MM.1S (cell line): ENCODE measurements at regions not wholly inside any gene's neighbourhood (a gene's known extent, or its start where the extent isn't known, plus 50 kb on each side); places are given as distances from the start of the nearest gene placed in this dataset.

Source experiments
- DNase-seq: peaks from one replicate; pipeline ENCODE4 v3.0.0-alpha.2; 2015
- H2AFZ ChIP-seq: fragments of 300-600 bp; sonication (generic); 2 replicates; pipeline ENCODE4 v1.6.0; 2016; ENCODE audit warnings: antibody characterized with exemption, low read length
- H3F3A ChIP-seq: fragments of 300-600 bp; sonication (generic); 2 replicates; pipeline ENCODE4 v1.6.1; 2016; ENCODE audit warnings: mild to moderate bottlenecking, antibody characterized with exemption, low read length, moderate library complexity, mixed read lengths; ENCODE audit not compliant: insufficient read depth
- H3K27ac ChIP-seq: fragments of 300-600 bp; sonication (generic); 2 replicates; pipeline ENCODE4 v1.5.1; 2016; ENCODE audit warnings: mild to moderate bottlenecking, low read length
- H3K27me3 ChIP-seq: fragments of 300-600 bp; sonication (generic); replicated peaks from 2 replicates; pipeline ENCODE4 v1.6.0; 2016; ENCODE audit warnings: low read length; ENCODE audit not compliant: insufficient read depth
- H3K36me3 ChIP-seq: fragments of 300-600 bp; sonication (generic); replicated peaks from 2 replicates; pipeline ENCODE4 v1.6.1; 2016; ENCODE audit warnings: mild to moderate bottlenecking, low read length, mixed read lengths; ENCODE audit not compliant: insufficient read depth
- H3K4me1 ChIP-seq: fragments of 300-600 bp; sonication (generic); 2 replicates; pipeline ENCODE4 v1.6.1; 2016; ENCODE audit warnings: low read length, mixed read lengths
- H3K4me2 ChIP-seq: fragments of 300-600 bp; sonication (generic); 2 replicates; pipeline ENCODE4 v1.6.0; 2016; ENCODE audit warnings: low read depth, low read length
- H3K4me3 ChIP-seq: fragments of 300-600 bp; sonication (generic); 2 replicates; pipeline ENCODE4 v1.5.1; 2016; ENCODE audit warnings: low read length, mixed read lengths
- H3K79me2 ChIP-seq: fragments of 300-600 bp; sonication (generic); 2 replicates; pipeline ENCODE4 v1.6.1; 2016; ENCODE audit warnings: mixed run types, low read length, mixed read lengths
- H3K9ac ChIP-seq: fragments of 300-600 bp; sonication (generic); 2 replicates; pipeline ENCODE4 v1.6.1; 2016; ENCODE audit warnings: low read length, mixed read lengths
- H3K9me2 ChIP-seq: fragments of 300-600 bp; sonication (generic); replicated peaks from 2 replicates; pipeline ENCODE4 v1.6.1; 2016; ENCODE audit warnings: mild to moderate bottlenecking, low read length, mixed read lengths; ENCODE audit not compliant: insufficient read depth
- H3K9me3 ChIP-seq: fragments of 300-600 bp; sonication (generic); replicated peaks from 2 replicates; pipeline ENCODE4 v1.6.1; 2016; ENCODE audit warnings: mild to moderate bottlenecking, low read length, mixed read lengths; ENCODE audit not compliant: insufficient read depth
- H4K20me1 ChIP-seq: fragments of 300-600 bp; sonication (generic); 2 replicates; pipeline ENCODE4 v1.6.1; 2016; ENCODE audit warnings: mild to moderate bottlenecking, low read length, moderate library complexity, mixed read lengths; ENCODE audit not compliant: insufficient read depth
- EZH2 ChIP-seq: fragments of 300-600 bp; sonication (generic); optimal IDR thresholded peaks from 2 replicates; pipeline ENCODE3; 2017; ENCODE audit warnings: low read depth, mild to moderate bottlenecking, antibody characterized with exemption, low read length, mixed read lengths
- EZH2phosphoT487 ChIP-seq: fragments of 300-600 bp; sonication (generic); IDR thresholded peaks from 2 replicates; pipeline ENCODE4 v1.6.1; 2018; ENCODE audit warnings: antibody characterized with exemption, low read length
- TF ChIP-seq, protein P1 (sequence below): fragments of 300-600 bp; sonication (generic); IDR thresholded peaks from 2 replicates; pipeline ENCODE4 v1.5.1; 2016; ENCODE audit warnings: antibody characterized with exemption, low read length, mixed read lengths

DNA sequence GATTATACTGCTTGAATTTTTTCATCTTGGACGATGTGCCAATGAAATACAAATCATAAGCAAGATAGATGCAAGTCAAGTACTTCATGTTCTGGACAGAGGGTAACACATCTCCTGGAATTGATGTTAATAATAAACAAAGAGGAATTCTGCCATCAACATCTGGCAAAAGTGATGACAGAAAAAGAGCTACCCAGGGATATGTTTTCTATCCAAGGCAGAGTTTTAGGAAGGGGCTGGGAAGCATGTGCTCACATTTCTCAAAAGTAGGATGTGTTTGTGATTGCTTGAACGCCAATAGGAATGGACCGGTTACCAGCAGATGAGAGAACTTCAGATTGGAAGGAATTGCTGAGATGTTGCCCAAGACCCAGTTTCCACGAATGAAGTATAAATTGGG lies 242.6 kb upstream of the AGTR1 start:
- Histone ChIP-seq H3K27me3 (no peaks in the 10 kb centered on the region), H3K4me2 (no peak overlapping the region), H3K4me3 (no peak overlapping the region), H3K9ac (no peak overlapping the region), H3K9me3 (no peaks in the 10 kb centered on the region), H3K79me2 (no peaks in the 10 kb centered on the region), H3F3A (no peaks in the 10 kb centered on the region), H2AFZ (no peak overlapping the region), H3K27ac (no peak overlapping the region), H3K4me1 (no peaks in the 10 kb centered on the region), H3K36me3 (no peaks in the 10 kb centered on the region), H4K20me1 (no peaks in the 10 kb centered on the region), H3K9me2 (no peaks in the 10 kb centered on the region)
- TF ChIP-seq, protein P1, sequence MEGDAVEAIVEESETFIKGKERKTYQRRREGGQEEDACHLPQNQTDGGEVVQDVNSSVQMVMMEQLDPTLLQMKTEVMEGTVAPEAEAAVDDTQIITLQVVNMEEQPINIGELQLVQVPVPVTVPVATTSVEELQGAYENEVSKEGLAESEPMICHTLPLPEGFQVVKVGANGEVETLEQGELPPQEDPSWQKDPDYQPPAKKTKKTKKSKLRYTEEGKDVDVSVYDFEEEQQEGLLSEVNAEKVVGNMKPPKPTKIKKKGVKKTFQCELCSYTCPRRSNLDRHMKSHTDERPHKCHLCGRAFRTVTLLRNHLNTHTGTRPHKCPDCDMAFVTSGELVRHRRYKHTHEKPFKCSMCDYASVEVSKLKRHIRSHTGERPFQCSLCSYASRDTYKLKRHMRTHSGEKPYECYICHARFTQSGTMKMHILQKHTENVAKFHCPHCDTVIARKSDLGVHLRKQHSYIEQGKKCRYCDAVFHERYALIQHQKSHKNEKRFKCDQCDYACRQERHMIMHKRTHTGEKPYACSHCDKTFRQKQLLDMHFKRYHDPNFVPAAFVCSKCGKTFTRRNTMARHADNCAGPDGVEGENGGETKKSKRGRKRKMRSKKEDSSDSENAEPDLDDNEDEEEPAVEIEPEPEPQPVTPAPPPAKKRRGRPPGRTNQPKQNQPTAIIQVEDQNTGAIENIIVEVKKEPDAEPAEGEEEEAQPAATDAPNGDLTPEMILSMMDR = no peak
- TF ChIP-seq EZH2phosphoT487 = no peak
- TF ChIP-seq EZH2 = no peak
- DNase-seq = no peak

DNA sequence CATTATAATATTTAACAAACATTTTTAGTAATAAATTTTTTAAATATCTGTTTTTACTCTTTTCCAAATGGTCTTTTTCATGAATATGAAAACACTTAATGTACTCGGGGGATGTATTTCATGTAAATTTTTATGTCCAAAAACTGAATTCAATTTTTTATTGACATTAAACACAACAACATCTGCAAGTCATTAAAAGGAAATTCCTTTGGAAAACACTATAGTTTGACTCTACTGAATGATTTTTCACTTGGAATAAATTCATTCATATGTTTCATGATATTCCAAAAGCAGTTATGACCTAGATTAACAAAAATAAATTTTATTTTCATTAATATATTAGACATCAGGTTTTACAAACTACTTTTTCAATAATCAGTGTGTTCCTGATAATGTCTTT lies 239.8 kb upstream of the AGTR1 start:
- TF ChIP-seq EZH2 (no peak), EZH2phosphoT487 (no peak)
- TF ChIP-seq, protein P1 = no peak
- no peaks in the 10 kb centered on the region for H3K79me2 ChIP-seq
- no peak overlapping the region for H3K4me3 ChIP-seq
- H2AFZ ChIP-seq = no peak overlapping the region
- H3K4me2 ChIP-seq = no peak overlapping the region
- H3K27me3 ChIP-seq = no peaks in the 10 kb centered on the region
- DNase-seq = no peak
- H3K36me3 ChIP-seq = no peaks in the 10 kb centered on the region
- no peaks in the 10 kb centered on the region for H4K20me1 ChIP-seq
- no peaks in the 10 kb centered on the region for H3K4me1 ChIP-seq
- H3F3A ChIP-seq = no peaks in the 10 kb centered on the region
- H3K27ac ChIP-seq = no peak overlapping the region
- no peaks in the 10 kb centered on the region for H3K9me3 ChIP-seq
- no peak overlapping the region for H3K9ac ChIP-seq
- no peaks in the 10 kb centered on the region for H3K9me2 ChIP-seq

DNA sequence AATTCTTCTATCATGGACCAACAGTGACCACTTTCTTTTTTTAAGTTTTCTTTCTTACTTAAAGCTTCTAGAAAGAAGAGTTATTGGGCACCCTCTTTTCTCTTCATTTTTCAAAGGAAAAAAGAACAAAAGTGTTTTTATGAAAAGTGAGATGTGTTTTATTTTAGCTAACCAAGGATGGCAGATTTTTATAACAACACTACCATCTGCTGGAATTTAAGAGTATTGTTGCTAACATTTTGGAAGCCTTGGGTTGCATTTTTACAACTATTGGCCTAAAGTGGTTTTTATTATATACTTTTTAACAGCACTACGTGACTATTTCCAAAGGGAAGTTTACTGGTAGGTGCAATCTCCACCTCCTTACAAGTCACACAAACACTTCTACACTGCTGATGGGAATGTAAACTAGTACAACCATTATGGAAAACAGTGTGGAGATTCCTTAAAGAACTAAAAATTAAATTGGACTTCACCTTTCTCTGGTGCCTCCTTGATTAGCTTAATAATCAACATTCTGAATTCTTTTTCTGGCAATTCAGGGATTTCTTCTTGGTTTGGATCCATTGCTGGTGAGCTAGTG lies 237.7 kb upstream of the AGTR1 start:
- Histone ChIP-seq H3F3A (no peaks in the 10 kb centered on the region), H3K9me3 (no peaks in the 10 kb centered on the region), H3K36me3 (no peaks in the 10 kb centered on the region), H3K9me2 (no peaks in the 10 kb centered on the region), H4K20me1 (no peaks in the 10 kb centered on the region), H3K4me2 (no peak overlapping the region), H3K9ac (no peak overlapping the region), H3K27me3 (no peaks in the 10 kb centered on the region), H3K4me1 (no peaks in the 10 kb centered on the region), H3K27ac (no peak overlapping the region), H3K4me3 (no peak overlapping the region), H2AFZ (no peak overlapping the region), H3K79me2 (no peaks in the 10 kb centered on the region)
- DNase-seq = peak; percentile 36
- TF ChIP-seq EZH2phosphoT487 (no peak), EZH2 (no peak)
- TF ChIP-seq, protein P1 = peak; percentile 53
